Breast epithelium (tissue), 3 donors: ENCODE measurements at regions not wholly inside any gene's neighbourhood (a gene's known extent, or its start where the extent isn't known, plus 50 kb on each side); places are given as distances from the start of the nearest gene placed in this dataset.

Source experiments
- CTCF ChIP-seq, 3 donors: fragments of 450-650 bp; IDR thresholded peaks; one replicate each; pipeline ENCODE4 v1.5.1; 2016 to 2017; ENCODE audit warnings: antibody characterized with exemption in 3 of 3, mild to moderate bottlenecking in 3 of 3, moderate library complexity in 3 of 3
- POLR2A ChIP-seq: fragments of 450-650 bp; IDR thresholded peaks from one replicate; pipeline ENCODE4 v1.6.1; 2016; ENCODE audit warnings: antibody characterized with exemption, mild to moderate bottlenecking, moderate library complexity

GRCh38 chr9:108793573-108793972 is 62.2 kb downstream of the ACTL7B start:
- TF ChIP-seq CTCF (IDR thresholded peaks at IDR 0.05), result no peak
- TF ChIP-seq POLR2A, result no peak
